K562 (cell line): ENCODE measurements at regions not wholly inside any gene's neighbourhood (a gene's known extent, or its start where the extent isn't known, plus 50 kb on each side); places are given as distances from the start of the nearest gene placed in this dataset.

Source experiments
- CCAR2 ChIP-seq: fragments of 200-400 bp; formaldehyde crosslinking; IDR thresholded peaks from 2 replicates; pipeline ENCODE4 v1.6.1; 2017; ENCODE audit warnings: mild to moderate bottlenecking, low read depth, low read length
- CREB3L1 ChIP-seq: fragments of 450-650 bp; IDR thresholded peaks from 2 replicates; pipeline ENCODE4 v1.6.1; 2014; ENCODE audit warnings: low read depth, mild to moderate bottlenecking, moderate library complexity, borderline replicate concordance
- GTF2E2 ChIP-seq: fragments of 200-800 bp; sonication (Bioruptor generic); IDR thresholded peaks from 2 replicates; pipeline ENCODE4 v1.6.1; 2016; ENCODE audit warnings: missing genetic modification characterization, missing compliant biosample characterization
- KLF1 ChIP-seq: fragments of 450-650 bp; IDR thresholded peaks from 2 replicates; pipeline ENCODE4 v1.6.1; 2016; ENCODE audit warnings: missing genetic modification characterization, missing compliant biosample characterization
- MYBL2 ChIP-seq, 2 experiments: fragments of 450-650 bp in 1 of 2; sonication (generic) in 1 of 2; formaldehyde crosslinking in 1 of 2; IDR thresholded peaks; 2 replicates each; pipeline versions ENCODE4 v1.6.1 to v1.8.1; 2017 to 2022; ENCODE audit warnings: borderline replicate concordance in 1 of 2, inconsistent platforms in 1 of 2, low read depth in 1 of 2, mild to moderate bottlenecking in 1 of 2, missing genetic modification reagents in 1 of 2, moderate library complexity in 1 of 2
- NCOA2 ChIP-seq, 2 experiments: fragments of 450-650 bp; IDR thresholded peaks; 2 replicates each; pipeline ENCODE4 v1.6.1; 2018; ENCODE audit warnings: mild to moderate bottlenecking in 2 of 2, moderate library complexity in 1 of 2; ENCODE audit not compliant: partially characterized antibody in 2 of 2
- PYGO2 ChIP-seq: fragments of 450-650 bp; IDR thresholded peaks from 2 replicates; pipeline ENCODE4 v1.6.1; 2016; ENCODE audit warnings: mild to moderate bottlenecking, missing genetic modification characterization, moderate library complexity, missing compliant biosample characterization
- RREB1 ChIP-seq: fragments of 250-450 bp; sonication (Bioruptor Pico); IDR thresholded peaks from 2 replicates; pipeline ENCODE4 v1.4.0; 2020
- SIRT6 ChIP-seq: IDR thresholded peaks from one replicate; pipeline ENCODE4 v1.6.1; 2012; ENCODE audit warnings: low read depth, mild to moderate bottlenecking, control low read depth, inconsistent platforms, low read length, moderate library complexity
- TBP ChIP-seq: optimal IDR thresholded peaks from 2 replicates; pipeline ENCODE3; 2011; ENCODE audit warnings: low read depth, low read length, improper control_type of control experiment
- ZFP36 ChIP-seq: fragments of 150-350 bp; IDR thresholded peaks from 2 replicates; pipeline ENCODE4 v1.6.1; 2018; ENCODE audit warnings: low read length, low read depth; ENCODE audit not compliant: partially characterized antibody
- ZFP91 ChIP-seq: sonication (generic); formaldehyde crosslinking; IDR thresholded peaks from 2 replicates; pipeline ENCODE4 v1.8.0; 2022; ENCODE audit warnings: mild to moderate bottlenecking, missing genetic modification reagents
- ZZZ3 ChIP-seq: fragments of 450-650 bp; IDR thresholded peaks from 2 replicates; pipeline ENCODE4 v1.6.1; 2016; ENCODE audit warnings: antibody characterized with exemption, mild to moderate bottlenecking, moderate library complexity

GRCh38 chr10:133018491-133018890 lies 69.2 kb upstream of the ADGRA1 start (continued):
- TF ChIP-seq RREB1 (CRISPR knock-in tag) (no peak), ZFP36 (no peak), NCOA2 (IDR thresholded peaks at IDR 0.05; ENCODE audit: partially characterized antibody in 2 of 2) (no peak), PYGO2 (tag) (no peak), SIRT6 (no peak), TBP (no peak), MYBL2 (IDR thresholded peaks at IDR 0.05; ENCODE audit: low read depth) (no peak), MYBL2 (CRISPR knock-in tag; IDR thresholded peaks at IDR 0.05; ENCODE audit: borderline replicate concordance) (no peak), KLF1 (tag) (no peak), CREB3L1 (no peak), GTF2E2 (tag) (no peak), ZFP91 (CRISPR knock-in tag) (no peak), CCAR2 (no peak), ZZZ3 (no peak)
